ENCODE measurements at regions not wholly inside any gene's neighbourhood (a gene's known extent, or its start where the extent isn't known, plus 50 kb on each side); places are given as distances from the start of the nearest gene placed in this dataset.

DNA sequence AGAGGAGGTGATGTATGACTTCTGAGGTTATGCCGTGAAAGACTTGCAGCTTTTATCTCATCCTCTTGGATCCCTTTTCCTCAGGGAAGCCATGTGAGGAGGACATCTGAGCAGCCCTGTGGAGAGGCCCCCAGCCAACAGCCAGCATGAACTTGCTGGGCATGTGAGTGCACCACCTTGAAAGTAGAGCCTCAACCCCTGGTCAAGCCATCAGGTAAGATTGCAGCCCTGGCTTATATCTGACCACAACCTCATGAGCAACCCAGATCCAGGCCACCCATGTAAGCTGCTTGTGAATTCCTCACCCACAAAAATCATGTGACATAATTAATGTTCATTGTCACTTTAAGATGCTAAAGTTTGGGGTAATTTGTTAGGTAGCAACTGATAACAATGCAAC lies 121.0 kb downstream of the MIAT start:
- Histone ChIP-seq H3K9me3 (no peaks in the 10 kb centered on the region), H3K4me1 (replicated peaks) (no peaks in the 10 kb centered on the region), H3K27ac (no peak overlapping the region), H3K27me3 (replicated peaks; ENCODE audit: insufficient read depth) (no peaks in the 10 kb centered on the region), H3K4me3 (no peak overlapping the region), H3K36me3 (no peaks in the 10 kb centered on the region)
- TF ChIP-seq, protein P1, sequence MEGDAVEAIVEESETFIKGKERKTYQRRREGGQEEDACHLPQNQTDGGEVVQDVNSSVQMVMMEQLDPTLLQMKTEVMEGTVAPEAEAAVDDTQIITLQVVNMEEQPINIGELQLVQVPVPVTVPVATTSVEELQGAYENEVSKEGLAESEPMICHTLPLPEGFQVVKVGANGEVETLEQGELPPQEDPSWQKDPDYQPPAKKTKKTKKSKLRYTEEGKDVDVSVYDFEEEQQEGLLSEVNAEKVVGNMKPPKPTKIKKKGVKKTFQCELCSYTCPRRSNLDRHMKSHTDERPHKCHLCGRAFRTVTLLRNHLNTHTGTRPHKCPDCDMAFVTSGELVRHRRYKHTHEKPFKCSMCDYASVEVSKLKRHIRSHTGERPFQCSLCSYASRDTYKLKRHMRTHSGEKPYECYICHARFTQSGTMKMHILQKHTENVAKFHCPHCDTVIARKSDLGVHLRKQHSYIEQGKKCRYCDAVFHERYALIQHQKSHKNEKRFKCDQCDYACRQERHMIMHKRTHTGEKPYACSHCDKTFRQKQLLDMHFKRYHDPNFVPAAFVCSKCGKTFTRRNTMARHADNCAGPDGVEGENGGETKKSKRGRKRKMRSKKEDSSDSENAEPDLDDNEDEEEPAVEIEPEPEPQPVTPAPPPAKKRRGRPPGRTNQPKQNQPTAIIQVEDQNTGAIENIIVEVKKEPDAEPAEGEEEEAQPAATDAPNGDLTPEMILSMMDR (IDR thresholded peaks at IDR 0.05): no peak
- TF ChIP-seq POLR2A (IDR thresholded peaks at IDR 0.05) (no peak), POLR2AphosphoS5 (IDR thresholded peaks at IDR 0.05) (no peak)
- intact Hi-C loops (cut with DNase I): no loop called here
- 86% methylated on average over 1 of the region's 1 CpG for WGBS
- no peak for DNase-seq (ENCODE audit: low spot score)

DNA sequence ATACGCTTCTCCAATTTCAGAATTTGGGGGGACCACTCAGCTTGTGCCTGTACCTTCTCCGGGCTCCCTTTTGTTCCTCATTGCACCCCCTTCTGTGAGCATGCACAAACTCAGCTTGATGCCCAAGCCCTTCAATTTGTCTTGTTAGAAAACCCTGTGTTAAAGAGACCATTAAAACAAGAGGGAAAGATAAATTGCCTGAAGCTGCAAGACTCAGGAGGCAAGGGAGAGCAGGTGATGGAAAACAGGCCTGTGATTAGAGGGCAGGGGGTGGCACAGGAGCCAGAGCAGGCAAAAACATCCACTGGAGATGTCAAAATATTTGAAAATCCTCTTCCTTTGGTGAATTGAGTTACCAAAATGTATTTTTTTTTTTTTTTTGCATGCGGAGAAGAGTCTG lies 121.7 kb downstream of the MIAT start:
- Histone ChIP-seq H3K4me1 (replicated peaks) (no peaks in the 10 kb centered on the region), H3K9me3 (no peaks in the 10 kb centered on the region), H3K27me3 (replicated peaks; ENCODE audit: insufficient read depth) (no peaks in the 10 kb centered on the region), H3K36me3 (no peaks in the 10 kb centered on the region), H3K4me3 (no peak overlapping the region), H3K27ac (no peak overlapping the region)
- intact Hi-C loops (cut with DNase I): no loop called here
- DNase-seq (ENCODE audit: low spot score): no peak
- 91% methylated on average over 3 of the region's 3 CpGs for WGBS
- TF ChIP-seq POLR2A (IDR thresholded peaks at IDR 0.05): no peak
- no peak for TF ChIP-seq POLR2AphosphoS5 (IDR thresholded peaks at IDR 0.05)

DNA sequence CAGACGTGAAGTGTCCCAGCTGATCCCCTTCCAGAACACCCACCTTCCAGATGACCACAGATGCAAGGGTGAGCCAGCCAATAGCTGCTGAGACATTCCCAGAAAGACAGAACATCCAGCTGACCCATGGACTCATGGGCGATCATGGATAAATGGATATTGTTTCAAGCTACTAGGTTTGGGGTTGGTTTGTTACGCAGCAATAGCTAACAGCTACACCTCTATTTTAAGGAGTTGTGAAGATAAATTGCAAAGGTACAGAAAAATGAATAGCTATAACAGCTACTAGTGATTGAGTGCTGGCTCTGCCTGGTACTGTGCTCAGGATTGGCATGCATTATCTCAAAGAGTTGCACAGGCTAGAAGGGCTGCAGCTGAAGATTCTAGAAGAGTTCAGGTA lies 122.5 kb downstream of the MIAT start:
- Histone ChIP-seq H3K27ac (no peak overlapping the region), H3K36me3 (no peaks in the 10 kb centered on the region), H3K4me3 (no peak overlapping the region), H3K27me3 (replicated peaks; ENCODE audit: insufficient read depth) (no peaks in the 10 kb centered on the region), H3K4me1 (replicated peaks) (no peaks in the 10 kb centered on the region), H3K9me3 (no peaks in the 10 kb centered on the region)
- DNase-seq (ENCODE audit: low spot score): no peak
- intact Hi-C loops (cut with DNase I): no loop called here
- 95% methylated on average over 3 of the region's 3 CpGs for WGBS
- TF ChIP-seq, protein P1 (IDR thresholded peaks at IDR 0.05): no peak
- TF ChIP-seq POLR2AphosphoS5 (IDR thresholded peaks at IDR 0.05): no peak

DNA sequence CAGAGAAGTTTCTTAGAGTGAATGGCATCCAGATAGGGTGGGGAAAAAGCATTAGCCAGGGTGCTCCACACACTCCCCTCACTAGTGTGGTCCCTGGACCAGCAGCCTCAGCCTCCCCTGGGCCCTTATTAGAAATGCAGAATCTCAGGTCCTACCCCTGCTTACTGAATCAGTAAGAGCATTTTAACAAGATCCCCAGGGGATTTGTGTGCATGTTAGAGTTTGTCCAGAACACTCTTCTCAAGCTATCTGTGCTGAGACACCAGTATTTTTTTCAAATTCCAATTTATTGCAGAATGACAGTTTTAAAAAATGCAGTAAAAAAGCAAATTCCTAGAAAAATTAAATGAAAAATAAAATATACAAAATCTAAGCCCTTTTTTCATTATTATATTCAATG lies 123.1 kb downstream of the MIAT start:
- Histone ChIP-seq H3K4me3 (no peak overlapping the region), H3K27me3 (replicated peaks; ENCODE audit: insufficient read depth) (no peaks in the 10 kb centered on the region), H3K27ac (no peak overlapping the region), H3K36me3 (no peaks in the 10 kb centered on the region), H3K4me1 (replicated peaks) (no peaks in the 10 kb centered on the region), H3K9me3 (no peaks in the 10 kb centered on the region)
- intact Hi-C loops (cut with DNase I): no loop called here
- TF ChIP-seq POLR2A (IDR thresholded peaks at IDR 0.05) (no peak), POLR2AphosphoS5 (IDR thresholded peaks at IDR 0.05) (no peak)
- TF ChIP-seq, protein P1 (IDR thresholded peaks at IDR 0.05): no peak
- no peak for DNase-seq (ENCODE audit: low spot score)

DNA sequence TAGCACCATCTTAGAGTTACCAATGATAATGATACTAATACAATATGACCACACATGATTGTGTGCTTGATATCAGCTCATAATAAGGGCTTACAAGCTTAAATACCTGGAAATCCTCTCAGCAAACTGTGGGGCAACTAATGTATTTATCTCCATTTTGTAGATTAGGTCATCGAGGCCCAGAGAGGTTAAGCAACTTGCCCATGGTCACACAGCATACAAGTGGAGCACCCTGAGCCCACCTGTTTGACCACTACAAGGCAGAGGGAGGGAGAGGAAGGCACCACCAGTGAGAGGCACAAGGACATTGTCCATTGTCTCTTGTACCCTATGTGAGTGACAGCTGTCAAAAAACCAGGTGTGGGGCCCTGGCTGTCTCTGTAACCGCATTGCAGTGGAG lies 123.7 kb downstream of the MIAT start:
- Histone ChIP-seq H3K36me3 (no peaks in the 10 kb centered on the region), H3K27me3 (replicated peaks; ENCODE audit: insufficient read depth) (no peaks in the 10 kb centered on the region), H3K4me3 (no peak overlapping the region), H3K27ac (no peak overlapping the region), H3K4me1 (replicated peaks) (no peaks in the 10 kb centered on the region), H3K9me3 (no peaks in the 10 kb centered on the region)
- TF ChIP-seq POLR2A (IDR thresholded peaks at IDR 0.05) (no peak), POLR2AphosphoS5 (IDR thresholded peaks at IDR 0.05) (no peak)
- TF ChIP-seq, protein P1 (IDR thresholded peaks at IDR 0.05): no peak
- intact Hi-C loops (cut with DNase I): no loop called here
- 95% methylated on average over 2 of the region's 2 CpGs for WGBS
- no peak for DNase-seq (ENCODE audit: low spot score)

All from prostate gland (tissue), 2 donors.